Uterus (tissue), 2 donors: ENCODE measurements at regions not wholly inside any gene's neighbourhood (a gene's known extent, or its start where the extent isn't known, plus 50 kb on each side); places are given as distances from the start of the nearest gene placed in this dataset.

Experiments used
- POLR2A ChIP-seq, 2 donors: fragments of 450-650 bp; IDR thresholded peaks; one replicate each; pipeline ENCODE4 v1.6.1; 2016; ENCODE audit warnings: antibody characterized with exemption in 2 of 2, mild to moderate bottlenecking in 1 of 2, moderate library complexity in 1 of 2
- TF ChIP-seq, protein P1 (sequence below), 4 experiments: fragments of 200-600 bp in 2 of 4; fragments of 450-650 bp in 2 of 4; sonication (generic) in 2 of 4; IDR thresholded peaks; one replicate each; pipeline ENCODE4 v1.5.1; 2016 to 2019; ENCODE audit warnings: antibody characterized with exemption in 4 of 4, mild to moderate bottlenecking in 2 of 4, moderate library complexity in 1 of 4

DNA sequence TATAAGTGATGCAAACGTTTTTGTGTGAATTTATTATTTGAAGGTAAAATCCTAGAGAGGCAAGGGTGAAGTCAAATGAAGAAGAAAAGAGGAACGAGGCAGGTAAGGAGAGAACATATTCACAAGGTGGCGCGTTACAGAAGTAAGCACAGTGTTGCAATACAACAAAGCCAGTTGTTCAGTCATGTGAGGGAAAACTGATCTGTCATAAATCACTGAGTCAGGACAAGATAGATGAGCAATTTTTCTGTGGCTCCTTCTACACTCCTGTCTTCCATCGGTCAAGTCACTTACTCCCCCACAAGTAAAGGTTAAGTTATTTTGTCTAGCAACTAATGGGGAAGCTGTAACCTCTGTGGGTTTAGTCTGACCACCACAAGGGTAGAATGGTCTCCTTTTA is 203.0 kb upstream of the GK2 start:
- TF ChIP-seq, protein P1, sequence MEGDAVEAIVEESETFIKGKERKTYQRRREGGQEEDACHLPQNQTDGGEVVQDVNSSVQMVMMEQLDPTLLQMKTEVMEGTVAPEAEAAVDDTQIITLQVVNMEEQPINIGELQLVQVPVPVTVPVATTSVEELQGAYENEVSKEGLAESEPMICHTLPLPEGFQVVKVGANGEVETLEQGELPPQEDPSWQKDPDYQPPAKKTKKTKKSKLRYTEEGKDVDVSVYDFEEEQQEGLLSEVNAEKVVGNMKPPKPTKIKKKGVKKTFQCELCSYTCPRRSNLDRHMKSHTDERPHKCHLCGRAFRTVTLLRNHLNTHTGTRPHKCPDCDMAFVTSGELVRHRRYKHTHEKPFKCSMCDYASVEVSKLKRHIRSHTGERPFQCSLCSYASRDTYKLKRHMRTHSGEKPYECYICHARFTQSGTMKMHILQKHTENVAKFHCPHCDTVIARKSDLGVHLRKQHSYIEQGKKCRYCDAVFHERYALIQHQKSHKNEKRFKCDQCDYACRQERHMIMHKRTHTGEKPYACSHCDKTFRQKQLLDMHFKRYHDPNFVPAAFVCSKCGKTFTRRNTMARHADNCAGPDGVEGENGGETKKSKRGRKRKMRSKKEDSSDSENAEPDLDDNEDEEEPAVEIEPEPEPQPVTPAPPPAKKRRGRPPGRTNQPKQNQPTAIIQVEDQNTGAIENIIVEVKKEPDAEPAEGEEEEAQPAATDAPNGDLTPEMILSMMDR (IDR thresholded peaks at IDR 0.05), result no peak
- no peak for TF ChIP-seq POLR2A (IDR thresholded peaks at IDR 0.05)
